Esophagus muscularis mucosa (tissue), 4 donors: ENCODE measurements at regions not wholly inside any gene's neighbourhood (a gene's known extent, or its start where the extent isn't known, plus 50 kb on each side); places are given as distances from the start of the nearest gene placed in this dataset.

Experiments
- DNase-seq: peaks from one replicate; pipeline ENCODE4 v3.0.0-alpha.2; 2017; ENCODE audit errors: extremely low spot score
- H3K27ac ChIP-seq, 4 donors: fragments of 200-600 bp; sonication (generic); replicated peaks in 1 of 4; 1 replicate in 3 of 4; 2 replicates in 1 of 4; pipeline ENCODE4 v1.5.1; 2016 to 2019; ENCODE audit warnings: mild to moderate bottlenecking in 1 of 4
- H3K27me3 ChIP-seq, 4 donors: fragments of 200-600 bp; sonication (generic); one replicate each; pipeline versions ENCODE4 v1.5.1 to v1.6.0; 2016 to 2019
- H3K36me3 ChIP-seq, 4 donors: fragments of 200-600 bp; sonication (generic); one replicate each; pipeline ENCODE4 v1.5.1; 2016 to 2019
- H3K4me1 ChIP-seq, 4 donors: fragments of 200-600 bp; sonication (generic); one replicate each; pipeline ENCODE4 v1.5.1; 2016 to 2019
- H3K4me3 ChIP-seq, 4 donors: fragments of 200-600 bp; sonication (generic); 1 replicate in 2 of 4; 2 replicates in 2 of 4; pipeline ENCODE4 v1.5.1; 2016 to 2019; ENCODE audit warnings: mild to moderate bottlenecking in 4 of 4, moderate library complexity in 1 of 4
- H3K9me3 ChIP-seq, 4 donors: fragments of 200-600 bp; sonication (generic); 1 replicate in 3 of 4; 2 replicates in 1 of 4; pipeline ENCODE4 v1.5.1; 2016 to 2019
- CTCF ChIP-seq, 3 experiments: fragments of 200-600 bp in 2 of 3; fragments of 450-650 bp in 1 of 3; sonication (generic) in 2 of 3; IDR thresholded peaks; one replicate each; pipeline ENCODE4 v1.5.1; 2017 to 2019; ENCODE audit warnings: antibody characterized with exemption in 3 of 3, mild to moderate bottlenecking in 2 of 3, moderate library complexity in 1 of 3
- EP300 ChIP-seq: sonication (generic); formaldehyde crosslinking; IDR thresholded peaks from one replicate; pipeline ENCODE4 v1.6.1; 2017; ENCODE audit warnings: antibody characterized with exemption
- POLR2A ChIP-seq: fragments of 450-650 bp; IDR thresholded peaks from one replicate; pipeline ENCODE4 v1.6.1; 2017; ENCODE audit warnings: antibody characterized with exemption, moderate library complexity, mild to moderate bottlenecking, low read depth
- POLR2AphosphoS5 ChIP-seq, 2 donors: sonication (generic); formaldehyde crosslinking; IDR thresholded peaks; one replicate each; pipeline ENCODE4 v1.6.1; 2017; ENCODE audit warnings: antibody characterized with exemption in 2 of 2
- WGBS: methylation state at CpG from one replicate; pipeline ENCODE4 v1.1.5; 2018; 5-methylcytosine and 5-hydroxymethylcytosine counted together
- intact Hi-C: fragments of 100-400 bp; cut with DNase I; formaldehyde crosslinking; loops from one replicate; pipeline ENCODE4 v1.15.1; 2023
- small RNA-seq, 3 donors: library from RNA; depleted of rRNA; stranded (forward); fragments of <200 nt; gene quantifications; one replicate each; pipeline ENCODE3, GENCODE V24; 2016

- H3K27me3 ChIP-seq, result no peaks in the 10 kb centered on the region
- H3K27ac ChIP-seq, result no peak overlapping the region
- no peak overlapping the region for H3K4me3 ChIP-seq
- intact Hi-C loops, result no loop called here
- TF ChIP-seq POLR2A (no peak), POLR2AphosphoS5 (IDR thresholded peaks at IDR 0.05) (no peak), EP300 (no peak), CTCF (IDR thresholded peaks at IDR 0.05) (no peak)
- peaks cover 0 to 3% (median 0%) of the 10 kb centered on the region in 4 donors for H3K36me3 ChIP-seq
- no peaks in the 10 kb centered on the region for H3K9me3 ChIP-seq
- DNase-seq, result no peak
- H3K4me1 ChIP-seq, result no peaks in the 10 kb centered on the region
Observed at GRCh38 chr2:186429104-186429503, 57.0 kb upstream of the ZC3H15 start.

GRCh38 chr2:186431306-186431705 is 54.8 kb upstream of the ZC3H15 start:
- H3K27me3 ChIP-seq, result no peaks in the 10 kb centered on the region
- DNase-seq, result no peak
- H3K4me3 ChIP-seq, result no peak overlapping the region
- no peak overlapping the region for H3K27ac ChIP-seq
- no peaks in the 10 kb centered on the region for H3K9me3 ChIP-seq
- TF ChIP-seq EP300 (no peak), POLR2A (no peak), CTCF (IDR thresholded peaks at IDR 0.05) (no peak), POLR2AphosphoS5 (IDR thresholded peaks at IDR 0.05) (no peak)
- peaks cover 0 to 3% (median 0%) of the 10 kb centered on the region in 4 donors for H3K36me3 ChIP-seq
- WGBS, result 92% methylated on average over 6 of the region's 6 CpGs
- intact Hi-C loops, result no loop called here
- no peaks in the 10 kb centered on the region for H3K4me1 ChIP-seq

DNA sequence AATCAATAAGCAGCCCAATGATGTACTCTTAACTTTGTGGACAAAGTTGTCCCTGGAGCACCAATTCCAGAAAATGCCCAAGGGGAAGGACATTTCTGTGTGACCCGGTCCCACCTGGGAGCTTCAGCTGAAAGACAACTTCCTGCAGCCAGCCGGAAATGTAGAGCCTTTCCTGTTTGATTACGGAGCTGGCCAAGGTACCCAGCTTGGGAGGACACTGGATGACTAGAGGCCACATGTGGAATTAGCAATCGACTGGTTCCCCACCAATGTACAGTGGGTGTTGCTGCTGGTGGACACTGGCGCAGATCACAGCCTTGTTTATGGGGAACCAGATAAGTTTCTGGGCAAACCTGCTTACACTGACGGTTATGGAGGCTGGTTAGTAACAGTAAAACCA is 53.0 kb upstream of the ZC3H15 start:
- Histone ChIP-seq H3K36me3 (peaks cover 0 to 3% (median 0%) of the 10 kb centered on the region in 4 donors), H3K9me3 (no peaks in the 10 kb centered on the region), H3K27me3 (no peaks in the 10 kb centered on the region), H3K27ac (no peak overlapping the region), H3K4me1 (no peaks in the 10 kb centered on the region), H3K4me3 (no peak overlapping the region)
- 91% methylated on average over 6 of the region's 6 CpGs for WGBS
- TF ChIP-seq POLR2A (no peak), POLR2AphosphoS5 (IDR thresholded peaks at IDR 0.05) (no peak), EP300 (no peak), CTCF (IDR thresholded peaks at IDR 0.05) (no peak)
- no peak for DNase-seq
- intact Hi-C loops, result no loop called here

DNA sequence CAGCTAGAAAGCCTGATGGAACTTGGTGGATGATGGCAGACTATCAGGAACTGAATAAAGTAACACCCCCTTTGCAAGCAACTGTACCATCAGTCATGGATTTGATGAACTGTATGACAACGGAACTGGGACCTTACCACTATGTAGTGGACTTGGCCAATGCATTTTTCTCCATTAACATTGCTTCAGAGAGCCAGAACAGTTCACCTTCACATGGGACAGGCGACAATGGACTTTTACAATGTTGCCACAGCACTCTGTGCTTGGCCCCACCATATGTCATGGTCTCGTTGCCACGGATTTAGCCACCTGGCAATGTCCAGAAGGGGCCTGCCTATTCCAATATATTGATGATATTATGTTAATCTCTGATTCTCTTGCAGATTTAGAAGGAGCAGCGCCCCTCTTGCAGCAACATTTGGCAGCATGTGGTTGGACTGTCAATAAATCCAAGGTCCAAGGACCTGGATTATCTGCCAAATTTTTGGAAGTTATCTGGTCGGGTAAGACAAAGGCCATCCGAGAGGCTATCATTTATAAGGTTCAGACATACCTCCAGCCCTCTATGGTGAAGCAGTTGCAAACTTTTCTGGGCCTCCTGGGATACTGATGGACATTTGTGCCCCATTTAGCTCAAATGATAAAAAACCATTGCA is 52.2 kb upstream of the ZC3H15 start:
- H3K4me3 ChIP-seq, result no peak overlapping the region
- 93% methylated on average over 7 of the region's 7 CpGs for WGBS
- no peak for DNase-seq
- no peaks in the 10 kb centered on the region for H3K4me1 ChIP-seq
- no peak overlapping the region for H3K27ac ChIP-seq
- intact Hi-C loops, result no loop called here
- no peak for TF ChIP-seq EP300
- no peak for TF ChIP-seq POLR2A
- no peak for TF ChIP-seq CTCF (IDR thresholded peaks at IDR 0.05)
- TF ChIP-seq POLR2AphosphoS5 (IDR thresholded peaks at IDR 0.05), result no peak
- no peaks in the 10 kb centered on the region for H3K9me3 ChIP-seq
- no peaks in the 10 kb centered on the region for H3K27me3 ChIP-seq
- H3K36me3 ChIP-seq, result peaks cover 0 to 3% (median 0%) of the 10 kb centered on the region in 4 donors

Small RNA genes in the stretch of these regions (small RNA-seq; reads per million reads assigned to genes)
- gene AC104058.1, result 0 reads per million in 3 donors
